ENCODE measurements at regions not wholly inside any gene's neighbourhood (a gene's known extent, or its start where the extent isn't known, plus 50 kb on each side); places are given as distances from the start of the nearest gene placed in this dataset.

DNA sequence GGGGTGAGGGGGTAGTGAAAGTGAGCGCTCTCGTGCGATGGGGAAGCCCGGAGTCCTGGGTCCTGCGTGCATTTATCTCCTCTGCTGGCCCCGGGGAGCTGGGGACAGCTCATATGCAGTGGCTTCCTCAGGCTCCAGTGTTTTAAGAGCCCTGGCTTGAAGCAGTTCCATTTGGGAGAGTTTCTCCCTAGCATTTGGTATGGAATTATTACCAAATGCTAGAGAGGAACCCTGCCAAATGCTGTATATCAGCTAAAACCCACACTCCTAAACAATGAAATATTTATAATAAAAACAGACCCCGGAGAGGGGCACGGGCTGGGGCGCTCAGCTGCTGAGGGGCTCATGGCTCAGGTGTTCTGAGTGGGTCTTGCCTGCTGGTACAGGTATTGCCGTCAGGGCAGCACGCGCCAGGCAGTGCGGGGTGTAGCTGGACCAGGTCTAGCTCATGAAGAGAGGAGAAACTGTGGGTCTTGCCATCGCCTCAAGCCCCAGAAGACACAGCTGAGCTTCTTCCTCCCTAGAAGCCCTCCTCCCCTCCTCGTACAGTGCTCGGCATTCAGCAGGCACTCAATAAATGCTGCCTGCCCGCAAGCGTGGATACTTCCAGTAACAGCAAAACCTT is 163.6 kb upstream of the ZNF536 start:
- no peaks in the 10 kb centered on the region for H3K4me1 ChIP-seq (ENCODE audit: control insufficient read depth, low read length)
- no peaks in the 10 kb centered on the region for H3K36me3 ChIP-seq (ENCODE audit: control insufficient read depth, low read length)
- no peaks in the 10 kb centered on the region for H3K79me2 ChIP-seq (ENCODE audit: control insufficient read depth, low read length)
- no peaks in the 10 kb centered on the region for H3K9me2 ChIP-seq (replicated peaks; ENCODE audit: control insufficient read depth, low read length)
- no peak overlapping the region for H3K4me3 ChIP-seq (ENCODE audit: low read length)
- H3K9me3 ChIP-seq (ENCODE audit: control insufficient read depth, insufficient read depth, low read length): no peaks in the 10 kb centered on the region
- TF ChIP-seq, protein P1, sequence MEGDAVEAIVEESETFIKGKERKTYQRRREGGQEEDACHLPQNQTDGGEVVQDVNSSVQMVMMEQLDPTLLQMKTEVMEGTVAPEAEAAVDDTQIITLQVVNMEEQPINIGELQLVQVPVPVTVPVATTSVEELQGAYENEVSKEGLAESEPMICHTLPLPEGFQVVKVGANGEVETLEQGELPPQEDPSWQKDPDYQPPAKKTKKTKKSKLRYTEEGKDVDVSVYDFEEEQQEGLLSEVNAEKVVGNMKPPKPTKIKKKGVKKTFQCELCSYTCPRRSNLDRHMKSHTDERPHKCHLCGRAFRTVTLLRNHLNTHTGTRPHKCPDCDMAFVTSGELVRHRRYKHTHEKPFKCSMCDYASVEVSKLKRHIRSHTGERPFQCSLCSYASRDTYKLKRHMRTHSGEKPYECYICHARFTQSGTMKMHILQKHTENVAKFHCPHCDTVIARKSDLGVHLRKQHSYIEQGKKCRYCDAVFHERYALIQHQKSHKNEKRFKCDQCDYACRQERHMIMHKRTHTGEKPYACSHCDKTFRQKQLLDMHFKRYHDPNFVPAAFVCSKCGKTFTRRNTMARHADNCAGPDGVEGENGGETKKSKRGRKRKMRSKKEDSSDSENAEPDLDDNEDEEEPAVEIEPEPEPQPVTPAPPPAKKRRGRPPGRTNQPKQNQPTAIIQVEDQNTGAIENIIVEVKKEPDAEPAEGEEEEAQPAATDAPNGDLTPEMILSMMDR (IDR thresholded peaks at IDR 0.05; ENCODE audit: low read depth, low read length, poor library complexity, severe bottlenecking): no peak
- no peak for TF ChIP-seq EZH2phosphoT487 (IDR thresholded peaks at IDR 0.05; ENCODE audit: borderline replicate concordance, low read length)
- H3K4me2 ChIP-seq (ENCODE audit: low read length): no peak overlapping the region
- H3F3A ChIP-seq (ENCODE audit: control insufficient read depth, insufficient read depth): no peaks in the 10 kb centered on the region
- H3K27ac ChIP-seq (ENCODE audit: low read depth, low read length): no peak overlapping the region
- H3K27me3 ChIP-seq (ENCODE audit: control insufficient read depth, low read length): no peaks in the 10 kb centered on the region
- H4K20me1 ChIP-seq (ENCODE audit: control insufficient read depth, insufficient read depth, low read depth, low read length): no peaks in the 10 kb centered on the region

- Histone ChIP-seq H3K9me2 (replicated peaks; ENCODE audit: control insufficient read depth, low read length) (no peaks in the 10 kb centered on the region), H3K4me2 (ENCODE audit: low read length) (no peak overlapping the region), H3K9me3 (ENCODE audit: control insufficient read depth, insufficient read depth, low read length) (no peaks in the 10 kb centered on the region), H3F3A (ENCODE audit: control insufficient read depth, insufficient read depth) (no peaks in the 10 kb centered on the region), H3K79me2 (ENCODE audit: control insufficient read depth, low read length) (no peaks in the 10 kb centered on the region), H3K36me3 (ENCODE audit: control insufficient read depth, low read length) (no peaks in the 10 kb centered on the region), H3K27ac (ENCODE audit: low read depth, low read length) (no peak overlapping the region), H3K4me1 (ENCODE audit: control insufficient read depth, low read length) (no peaks in the 10 kb centered on the region), H3K27me3 (ENCODE audit: control insufficient read depth, low read length) (no peaks in the 10 kb centered on the region), H4K20me1 (ENCODE audit: control insufficient read depth, insufficient read depth, low read depth, low read length) (no peaks in the 10 kb centered on the region), H3K4me3 (ENCODE audit: low read length) (no peak overlapping the region)
- TF ChIP-seq, protein P1 (IDR thresholded peaks at IDR 0.05; ENCODE audit: low read depth, low read length, poor library complexity, severe bottlenecking): no peak
- no peak for TF ChIP-seq EZH2phosphoT487 (IDR thresholded peaks at IDR 0.05; ENCODE audit: borderline replicate concordance, low read length)
Measured at GRCh38 chr19:30209617-30210600, 162.3 kb upstream of the ZNF536 start.

GRCh38 chr19:30212574-30212973 is 159.6 kb upstream of the ZNF536 start:
- H3K27ac ChIP-seq (ENCODE audit: low read depth, low read length): no peak overlapping the region
- no peak for TF ChIP-seq EZH2phosphoT487 (IDR thresholded peaks at IDR 0.05; ENCODE audit: borderline replicate concordance, low read length)
- TF ChIP-seq, protein P1 (IDR thresholded peaks at IDR 0.05; ENCODE audit: low read depth, low read length, poor library complexity, severe bottlenecking): no peak
- H3K9me2 ChIP-seq (replicated peaks; ENCODE audit: control insufficient read depth, low read length): no peaks in the 10 kb centered on the region

More at GRCh38 chr19:30212574-30212973, 159.6 kb upstream of the ZNF536 start:
- H3F3A ChIP-seq (ENCODE audit: control insufficient read depth, insufficient read depth): no peaks in the 10 kb centered on the region
- no peak overlapping the region for H3K4me2 ChIP-seq (ENCODE audit: low read length)
- H3K9me3 ChIP-seq (ENCODE audit: control insufficient read depth, insufficient read depth, low read length): no peaks in the 10 kb centered on the region
- H4K20me1 ChIP-seq (ENCODE audit: control insufficient read depth, insufficient read depth, low read depth, low read length): no peaks in the 10 kb centered on the region
- no peaks in the 10 kb centered on the region for H3K4me1 ChIP-seq (ENCODE audit: control insufficient read depth, low read length)
- H3K27me3 ChIP-seq (ENCODE audit: control insufficient read depth, low read length): no peaks in the 10 kb centered on the region
- H3K79me2 ChIP-seq (ENCODE audit: control insufficient read depth, low read length): no peaks in the 10 kb centered on the region
- no peak overlapping the region for H3K4me3 ChIP-seq (ENCODE audit: low read length)
- H3K36me3 ChIP-seq (ENCODE audit: control insufficient read depth, low read length): no peaks in the 10 kb centered on the region

Measured in DOHH2 (cell line).